GM19372 (cell line): ENCODE measurements at regions not wholly inside any gene's neighbourhood (a gene's known extent, or its start where the extent isn't known, plus 50 kb on each side); places are given as distances from the start of the nearest gene placed in this dataset.
"Not testable (repeated sequence)": the region's sequence is repeated elsewhere in the genome, so short reads cannot be mapped to it uniquely, and the experiment has no call there.

ENCODE experiments used
- ATAC-seq: cut with Tn5 transposase; IDR thresholded peaks from one replicate; pipeline ENCODE4 v1.9.1; 2021; ENCODE audit warnings: mild to moderate bottlenecking, low read depth, moderate library complexity; ENCODE audit not compliant: unreplicated experiment

- ATAC-seq = no peak
Observed at GRCh38 chr4:18749391-18749790, 727.8 kb upstream of the LCORL start.

- ATAC-seq = no peak
Observed at GRCh38 chr4:18736551-18736950, 715.0 kb upstream of the LCORL start.

DNA sequence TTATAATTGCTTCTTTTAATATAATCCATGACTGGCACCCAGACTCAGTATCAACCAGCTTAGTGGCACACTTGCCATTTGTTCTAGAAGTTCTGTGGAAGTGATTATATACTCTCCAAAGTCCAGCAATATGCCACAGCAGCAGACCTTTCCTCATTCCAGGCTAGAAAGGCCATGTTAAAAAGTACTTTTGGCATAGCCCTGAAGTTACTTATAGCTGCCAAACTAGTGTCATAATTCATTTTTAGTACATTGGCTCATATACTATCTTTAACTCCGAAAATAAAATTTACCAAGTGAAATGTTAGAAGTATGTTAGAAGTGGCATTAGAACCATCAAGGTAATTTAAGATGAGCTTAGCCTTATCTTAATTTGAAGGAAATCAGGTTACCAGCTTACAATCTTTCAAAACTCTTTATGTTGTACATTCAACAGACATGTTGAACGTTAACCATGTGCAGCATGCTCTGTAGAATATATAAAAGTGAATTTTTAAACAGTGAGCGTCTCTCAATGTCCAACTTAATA is 714.2 kb upstream of the LCORL start:
- no peak for ATAC-seq

GRCh38 chr4:18734405-18734804 is 712.9 kb upstream of the LCORL start:
- ATAC-seq = no peak

DNA sequence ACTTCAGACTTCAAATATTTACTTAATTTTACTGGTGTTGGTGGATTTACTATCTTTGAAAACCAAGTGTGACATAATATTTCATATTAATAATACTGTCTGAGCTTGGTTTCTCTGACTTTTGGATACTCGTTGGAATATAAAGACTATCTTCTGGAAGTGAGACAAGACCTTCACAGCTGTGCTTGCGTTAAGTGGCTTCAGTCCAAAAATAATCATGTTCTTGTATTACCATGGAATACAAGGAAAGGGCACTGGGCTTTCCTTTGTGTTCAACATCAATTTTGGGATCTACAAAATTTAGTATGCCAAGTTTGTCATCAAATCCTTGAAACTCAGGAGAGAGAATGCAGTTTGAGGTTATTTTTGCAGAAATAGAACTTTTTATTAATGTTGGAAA is 712.4 kb upstream of the LCORL start:
- no peak for ATAC-seq

DNA sequence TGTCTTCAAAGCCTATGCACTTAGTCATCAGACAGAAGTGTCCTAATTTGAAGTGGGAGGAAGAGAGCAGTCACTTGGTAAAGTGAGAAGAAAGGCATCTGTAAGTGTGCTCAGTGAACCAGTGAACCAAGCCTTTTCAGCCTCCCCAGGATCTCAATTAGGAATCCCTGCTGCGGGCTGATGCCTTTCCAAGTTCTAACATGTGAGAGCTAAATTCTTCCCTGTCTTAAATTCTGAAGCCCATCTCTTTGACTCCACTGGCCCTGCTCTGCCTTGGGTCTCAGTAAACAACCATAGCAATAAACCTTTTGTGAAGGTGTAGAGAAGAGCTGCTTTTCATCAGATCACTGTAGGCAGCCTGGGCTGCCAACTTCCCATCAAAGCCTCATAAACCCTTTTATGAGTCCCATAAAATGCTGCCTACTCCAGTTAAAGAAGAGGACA is 701.2 kb upstream of the LCORL start:
- ATAC-seq = no peak

DNA sequence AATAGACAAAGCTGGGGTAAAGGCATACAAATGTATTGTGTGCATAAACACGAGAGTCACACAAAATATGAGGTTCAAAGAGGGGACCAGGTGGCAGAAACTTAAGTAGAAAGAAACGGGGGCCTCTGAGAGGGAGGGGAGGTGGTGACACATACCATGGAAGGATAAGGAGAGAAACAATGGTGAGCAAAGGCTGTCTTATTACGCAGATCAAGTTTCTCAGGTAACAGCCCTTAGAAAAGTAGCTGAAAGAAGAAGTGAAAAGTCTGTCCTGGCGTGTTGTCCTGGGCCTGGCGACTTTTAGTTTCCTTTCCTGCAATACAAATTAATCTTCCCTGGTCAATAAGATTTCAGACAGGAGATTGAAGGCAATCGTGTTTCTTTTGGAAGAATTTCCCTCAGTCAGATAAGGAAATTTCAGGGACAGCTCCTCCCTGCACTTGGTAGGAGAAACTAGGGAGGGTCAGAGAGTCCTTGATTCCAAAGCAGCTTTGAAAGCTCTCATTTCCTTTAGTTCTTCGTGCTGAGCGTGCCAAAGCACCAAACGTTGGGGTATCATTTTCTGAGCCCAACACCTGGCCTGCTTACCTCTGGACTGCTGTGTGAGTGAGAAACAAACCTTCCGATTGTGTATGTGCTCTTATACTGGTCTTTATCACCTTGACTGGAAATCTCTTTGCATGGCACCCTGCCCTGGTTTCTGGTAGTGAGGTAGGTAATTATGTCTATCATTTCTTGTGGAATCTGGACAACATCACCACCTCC is 676.7 kb upstream of the LCORL start:
- no peak for ATAC-seq

- no peak for ATAC-seq
Observed at GRCh38 chr4:18695733-18696527, 674.4 kb upstream of the LCORL start.

- ATAC-seq = no peak
Observed at GRCh38 chr4:18691431-18692200, 670.1 kb upstream of the LCORL start.

DNA sequence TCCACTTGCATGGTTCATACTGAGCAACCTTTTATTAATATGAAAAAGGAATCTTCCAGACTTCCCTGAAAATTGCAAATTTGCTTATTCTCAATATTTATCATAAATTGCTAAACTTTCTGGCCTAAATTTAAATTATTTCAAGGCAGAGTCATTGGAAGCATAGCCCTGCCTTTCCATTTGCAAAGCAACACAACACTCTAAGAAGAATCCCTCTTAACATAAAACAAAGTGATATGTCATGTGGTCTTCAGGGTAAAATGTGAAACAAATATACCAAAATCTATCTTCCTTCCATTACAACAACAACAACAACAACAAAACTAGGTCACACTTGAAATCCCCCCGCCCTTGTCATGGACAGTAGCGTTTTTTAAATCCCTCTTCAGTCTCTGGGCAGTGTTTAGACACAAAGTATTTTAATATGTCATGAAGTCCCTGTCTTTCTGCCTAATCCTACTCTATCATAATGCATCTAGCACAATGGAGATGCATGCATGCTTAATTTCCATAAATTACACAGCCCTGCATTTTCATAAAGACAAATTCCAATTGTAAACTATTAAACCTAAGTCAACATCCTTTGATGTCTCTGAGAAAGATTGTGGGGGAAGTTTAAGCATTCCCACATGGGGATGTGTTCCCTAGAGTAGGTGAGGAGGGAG is 668.9 kb upstream of the LCORL start:
- no peak for ATAC-seq

- ATAC-seq = peak; percentile 66
Observed at GRCh38 chr4:18689308-18690115, 668.0 kb upstream of the LCORL start.

DNA sequence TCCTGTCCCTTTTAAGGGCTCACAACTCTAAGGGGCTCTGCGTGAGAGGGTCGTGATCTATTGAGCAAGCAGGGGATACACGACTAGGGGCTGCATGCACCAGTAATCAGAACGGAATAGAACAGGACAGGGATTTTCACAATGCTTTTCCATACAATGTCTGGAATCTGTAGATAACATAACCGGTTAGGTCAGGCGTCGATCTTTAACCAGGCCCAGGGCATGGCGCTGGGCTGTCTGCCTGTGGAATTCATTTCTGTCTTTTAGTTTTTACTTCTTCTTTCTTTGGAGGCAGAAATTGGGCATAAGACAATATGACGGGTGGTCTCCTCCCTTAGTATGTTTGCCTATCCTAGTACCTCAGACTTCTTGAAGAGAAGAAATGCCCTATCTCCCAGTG is 666.8 kb upstream of the LCORL start:
- ATAC-seq = not testable (repeated sequence)

DNA sequence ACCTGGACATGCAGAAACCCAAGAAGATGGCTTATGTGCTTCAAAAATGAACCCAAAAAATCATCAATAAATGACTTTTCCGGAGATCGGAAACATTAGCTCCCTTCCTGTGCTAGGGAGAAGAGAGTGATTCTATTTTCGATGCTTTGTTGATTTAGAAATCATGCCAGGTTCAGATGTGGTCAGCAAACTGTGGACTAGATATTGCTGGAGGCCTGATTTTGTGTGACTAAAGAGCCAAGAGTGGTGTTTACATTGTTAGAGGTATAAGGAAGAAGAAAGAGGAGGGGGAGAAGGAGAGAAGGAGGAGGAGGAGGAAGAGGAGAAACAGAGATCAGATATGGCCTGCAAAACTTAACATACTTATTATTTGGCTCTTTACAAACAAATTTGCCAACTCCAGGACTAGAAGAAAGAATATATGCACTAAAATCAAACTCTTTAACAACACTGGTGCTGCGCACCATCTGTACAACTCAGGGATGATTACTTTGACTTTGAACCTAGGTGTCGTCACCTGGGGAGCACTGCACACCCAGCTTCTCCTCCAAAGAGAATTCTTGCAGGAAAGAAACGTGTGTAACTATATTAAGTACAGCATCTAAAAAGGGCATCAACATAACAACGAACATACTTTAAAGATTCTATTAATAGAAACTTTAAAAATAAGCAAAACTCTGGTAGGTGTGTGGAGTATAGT is 664.9 kb upstream of the LCORL start:
- no peak for ATAC-seq

- no peak for ATAC-seq
Observed at GRCh38 chr4:18684932-18685331, 663.4 kb upstream of the LCORL start.

DNA sequence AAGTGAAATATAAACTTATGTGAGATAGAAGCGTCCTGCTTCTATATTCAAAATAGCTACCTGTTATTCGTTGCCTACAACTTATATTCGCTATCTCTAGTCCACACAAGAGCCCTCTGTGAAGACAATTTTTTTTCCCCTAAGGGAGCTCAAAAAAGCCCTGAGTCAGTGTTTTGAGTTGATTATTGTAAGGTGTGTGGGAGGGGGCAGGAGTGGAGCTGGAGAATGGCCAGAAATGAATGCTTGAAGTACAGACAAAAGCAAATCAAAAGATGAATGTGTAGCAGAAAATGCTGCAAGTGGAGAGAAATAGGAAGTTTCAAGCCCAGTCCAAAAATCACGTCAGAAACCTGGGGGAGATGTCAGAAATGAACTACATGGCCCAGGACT is 655.0 kb upstream of the LCORL start:
- ATAC-seq = no peak

- no peak for ATAC-seq
Observed at GRCh38 chr4:18675586-18676525, 654.3 kb upstream of the LCORL start.

- no peak for ATAC-seq
Observed at GRCh38 chr4:18670034-18670433, 648.5 kb upstream of the LCORL start.

- no peak for ATAC-seq
Observed at GRCh38 chr4:18669390-18669789, 647.8 kb upstream of the LCORL start.
